GM19438 (cell line): ENCODE measurements at regions not wholly inside any gene's neighbourhood (a gene's known extent, or its start where the extent isn't known, plus 50 kb on each side); places are given as distances from the start of the nearest gene placed in this dataset.
"Not testable (repeated sequence)": the region's sequence is repeated elsewhere in the genome, so short reads cannot be mapped to it uniquely, and the experiment has no call there.

Experiments used
- ATAC-seq: cut with Tn5 transposase; IDR thresholded peaks from one replicate; pipeline ENCODE4 v1.9.1; 2021; ENCODE audit warnings: low read depth; ENCODE audit not compliant: unreplicated experiment

DNA sequence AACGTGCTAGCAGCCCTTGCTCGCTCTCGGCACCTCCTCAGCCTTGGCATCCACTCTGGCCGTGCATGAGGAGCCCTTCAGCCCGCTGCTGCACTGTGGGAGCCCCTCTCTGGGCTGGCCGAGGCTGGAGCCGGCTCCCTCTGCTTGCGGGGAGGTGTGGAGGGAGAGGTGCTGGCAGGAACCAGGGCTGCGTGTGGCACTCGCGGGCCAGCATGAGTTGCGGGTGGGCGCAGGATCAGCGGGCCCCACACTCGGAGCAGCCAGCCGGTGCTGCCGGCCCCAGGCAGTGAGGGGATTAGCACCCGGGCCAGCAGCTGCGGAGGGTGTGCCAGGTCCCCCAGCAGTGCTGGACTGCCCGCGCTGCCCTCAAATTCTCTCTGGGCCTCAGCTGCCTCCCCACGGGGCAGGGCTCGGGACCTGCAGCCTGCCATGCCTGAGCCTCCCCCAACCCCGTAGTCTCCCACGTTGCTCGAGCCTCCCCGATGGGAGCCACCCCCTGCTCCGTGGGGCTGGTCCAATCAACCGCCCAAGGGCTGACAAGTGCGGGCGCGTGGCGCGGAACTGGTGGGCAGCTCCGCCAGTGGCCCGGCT is 1743.4 kb upstream of the CELF4 start:
- not testable (repeated sequence) for ATAC-seq

DNA sequence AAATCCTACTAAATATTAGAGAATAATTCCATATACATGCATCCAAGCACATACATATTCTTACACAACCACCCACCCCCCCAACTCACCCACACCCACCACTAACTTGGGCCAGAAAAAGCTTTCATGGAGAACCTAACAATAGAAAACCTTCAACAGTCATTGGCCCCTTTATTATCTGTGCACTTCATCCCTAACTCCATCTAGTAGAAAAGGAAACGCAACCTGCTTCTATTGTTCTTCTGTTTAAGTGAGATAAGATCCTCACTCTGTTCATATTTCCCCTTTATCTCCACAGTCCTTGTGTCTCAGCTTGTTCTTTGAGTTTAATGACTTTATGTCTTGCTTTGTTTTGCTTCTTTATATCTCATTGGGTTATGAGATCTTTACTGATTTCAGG is 1740.2 kb upstream of the CELF4 start:
- no peak for ATAC-seq

DNA sequence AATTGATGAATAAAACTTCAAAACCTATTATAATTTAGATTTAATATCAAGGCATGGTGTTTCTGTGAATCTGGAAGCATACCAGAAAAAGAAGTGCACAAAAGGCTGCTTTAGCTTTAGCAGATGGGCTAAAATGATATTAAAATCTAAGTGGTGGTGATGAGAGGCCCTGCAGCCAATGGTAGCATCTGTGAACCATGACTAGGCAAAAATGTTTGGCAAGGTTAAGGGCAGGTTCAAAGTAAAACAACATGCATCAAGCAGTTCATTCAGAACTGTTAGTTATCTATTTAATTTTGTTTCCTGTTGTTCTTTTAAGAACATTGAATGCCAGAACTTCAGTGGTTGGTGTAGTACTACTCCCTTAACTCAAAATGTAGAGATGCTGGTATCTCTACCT is 1736.9 kb upstream of the CELF4 start:
- no peak for ATAC-seq

DNA sequence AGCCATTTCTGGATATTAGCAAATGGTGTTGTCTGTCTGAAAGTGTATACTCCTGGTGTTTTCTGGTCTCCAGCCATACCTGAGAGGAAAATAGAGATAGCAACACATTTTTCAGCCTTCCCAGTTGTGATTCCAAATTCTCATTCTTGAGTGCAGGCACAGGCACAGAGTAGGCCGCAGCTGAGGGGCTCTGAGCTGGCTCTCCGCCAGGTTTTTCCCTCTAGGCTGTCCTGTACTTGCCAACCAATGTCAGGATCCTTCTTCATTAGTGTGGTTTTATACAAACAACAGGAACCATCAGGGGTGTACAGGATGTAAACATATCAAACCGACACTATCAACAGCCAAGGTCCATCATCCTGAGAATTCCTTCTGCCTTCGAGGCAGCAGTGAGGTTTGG is 1733.6 kb upstream of the CELF4 start:
- no peak for ATAC-seq

DNA sequence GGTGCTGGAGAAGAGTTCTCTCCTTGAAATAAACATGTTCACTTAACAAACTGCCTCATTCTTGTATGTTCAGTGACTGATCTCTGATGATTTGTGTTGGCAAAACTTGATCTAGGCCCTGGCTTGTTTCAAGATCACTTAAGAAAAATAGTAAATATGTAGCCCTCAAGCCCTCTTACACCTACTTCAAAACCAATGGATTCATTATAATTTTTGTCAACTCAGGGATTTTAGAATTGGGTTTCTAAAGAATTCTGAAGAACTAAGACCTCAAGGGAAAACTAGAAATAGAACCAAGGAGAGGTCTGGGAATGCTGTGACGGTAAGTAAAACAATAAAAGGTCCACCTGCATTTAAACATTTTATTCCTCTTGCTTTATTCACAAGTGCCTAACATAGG is 1731.6 kb upstream of the CELF4 start:
- ATAC-seq = no peak

GRCh38 chr18:39296293-39296888 is 1730.8 kb upstream of the CELF4 start:
- no peak for ATAC-seq

DNA sequence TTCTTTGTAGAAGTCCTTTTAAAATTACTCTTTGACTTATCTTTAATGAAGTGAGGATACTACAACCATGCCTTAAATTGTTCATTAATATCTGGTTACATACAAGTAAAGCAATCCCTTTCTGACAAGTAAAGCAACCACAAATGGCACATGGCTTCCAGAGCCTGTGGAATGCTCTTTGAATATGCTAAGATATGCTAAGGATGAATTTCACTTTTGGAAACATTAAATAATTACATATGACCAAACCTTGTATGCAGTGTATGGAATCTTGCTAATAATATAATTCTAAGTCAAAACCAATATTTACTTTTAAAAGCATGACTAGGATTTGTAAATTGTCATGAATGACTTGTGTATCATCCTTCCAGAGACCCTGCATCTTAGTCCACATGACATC is 1711.2 kb upstream of the CELF4 start:
- ATAC-seq = no peak

GRCh38 chr18:39274535-39274934 is 1708.9 kb upstream of the CELF4 start:
- no peak for ATAC-seq

GRCh38 chr18:39272230-39272629 is 1706.6 kb upstream of the CELF4 start:
- ATAC-seq = no peak

DNA sequence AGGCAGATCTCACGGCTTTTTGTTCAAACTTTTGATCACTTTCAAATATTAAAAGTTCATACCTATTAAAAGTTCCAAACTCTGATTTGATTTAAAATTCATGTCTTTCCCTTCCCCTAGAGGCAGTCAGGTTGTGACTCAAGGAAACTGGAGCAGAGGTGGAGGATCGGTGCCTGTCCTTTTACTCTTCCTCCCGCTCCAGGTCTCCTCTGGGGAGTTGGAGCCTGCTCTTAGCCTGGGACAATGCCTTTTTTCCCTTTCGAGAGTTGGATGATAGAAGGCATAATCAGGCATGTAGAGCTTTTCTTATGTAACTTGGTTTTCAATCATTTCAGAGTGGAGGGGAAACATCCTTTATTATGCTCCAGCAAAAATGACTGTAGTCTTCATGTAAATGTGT is 1706.1 kb upstream of the CELF4 start:
- ATAC-seq = no peak

DNA sequence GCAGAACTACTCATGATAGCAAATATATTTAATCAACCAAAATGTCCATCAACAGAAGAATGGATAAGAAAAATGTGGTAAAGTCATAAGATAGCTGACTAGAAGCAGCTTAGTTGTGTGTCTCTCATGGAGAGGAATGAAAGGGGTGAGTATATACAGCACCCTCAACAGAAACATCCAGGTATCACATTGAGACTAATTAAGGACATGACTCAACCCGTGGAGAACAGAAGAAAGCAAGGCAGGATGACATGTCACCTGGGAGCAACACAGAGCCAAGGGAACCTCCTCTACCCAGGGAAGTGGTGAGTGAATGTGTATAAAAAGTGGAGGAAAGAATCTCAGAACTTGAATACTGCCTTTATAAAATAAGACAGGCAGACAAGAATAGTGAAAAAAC is 1695.0 kb upstream of the CELF4 start:
- ATAC-seq = no peak

- ATAC-seq = no peak
Observed at GRCh38 chr18:39259736-39260135, 1694.1 kb upstream of the CELF4 start.

DNA sequence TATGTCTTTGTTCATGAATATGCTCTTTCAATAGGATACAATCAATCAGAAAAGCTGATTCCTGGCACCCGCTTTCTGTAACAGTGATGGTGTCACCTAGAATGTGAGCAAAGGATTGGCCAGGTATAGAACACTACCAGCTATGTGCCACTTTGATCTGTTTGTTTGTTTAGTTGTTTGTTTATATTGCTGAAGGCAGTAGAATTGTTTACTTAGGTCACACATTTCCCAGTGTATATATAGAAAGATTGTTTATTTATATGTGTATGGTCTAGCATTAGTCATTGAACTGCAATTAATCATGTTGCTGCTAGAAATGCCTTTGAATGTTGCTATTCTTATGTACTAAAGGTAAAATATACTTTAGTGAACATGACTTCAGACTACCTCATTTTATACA is 1678.6 kb upstream of the CELF4 start:
- no peak for ATAC-seq

DNA sequence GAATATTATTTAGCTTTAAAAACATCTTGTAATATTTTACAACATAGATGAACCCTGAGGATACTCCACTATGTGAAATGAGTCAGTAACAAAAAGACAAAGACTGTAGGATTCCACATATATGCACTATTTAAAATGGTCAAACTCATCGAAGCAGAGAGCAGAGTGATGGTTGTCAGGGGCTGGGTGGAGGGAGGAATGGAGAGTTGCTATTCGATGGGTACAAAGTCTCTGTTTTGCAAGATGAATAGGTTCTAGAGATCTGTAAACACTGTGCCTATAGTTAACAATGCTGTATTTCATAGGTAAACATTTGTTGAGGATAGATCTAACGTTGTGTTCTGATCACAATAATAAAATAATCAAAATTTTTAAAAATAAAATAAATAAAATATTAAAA is 1675.9 kb upstream of the CELF4 start:
- ATAC-seq = no peak

- no peak for ATAC-seq
Observed at GRCh38 chr18:39238981-39239660, 1673.5 kb upstream of the CELF4 start.

DNA sequence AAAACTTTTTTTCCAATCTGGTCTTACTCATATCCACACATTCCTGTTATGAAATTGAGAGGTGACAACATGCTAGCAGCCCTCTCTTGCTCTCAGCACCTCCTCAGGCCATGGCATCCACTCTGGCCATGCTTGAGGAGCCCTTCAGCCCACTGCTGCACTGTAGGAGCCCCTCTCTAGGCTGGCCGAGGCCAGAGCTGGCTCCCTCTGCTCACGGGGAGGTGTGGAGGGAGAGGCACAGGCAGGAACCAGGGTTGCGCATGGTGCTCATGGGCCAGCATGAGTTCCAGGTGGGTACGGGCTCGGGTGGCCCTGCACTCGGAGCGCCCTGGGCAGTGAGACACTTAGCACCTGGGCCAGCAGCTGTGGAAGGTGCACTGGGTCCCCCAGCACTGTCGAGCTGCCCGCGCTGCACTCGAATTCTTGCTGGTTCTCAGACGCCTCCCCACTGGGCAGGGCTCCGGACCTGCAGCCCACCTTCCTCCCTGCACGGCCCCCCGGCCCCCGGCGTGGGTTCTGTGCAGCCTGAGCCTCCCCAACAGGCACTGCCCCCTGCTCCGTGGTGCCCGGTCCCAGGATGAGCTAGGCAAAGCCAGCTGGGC is 1669.6 kb upstream of the CELF4 start:
- no peak for ATAC-seq

DNA sequence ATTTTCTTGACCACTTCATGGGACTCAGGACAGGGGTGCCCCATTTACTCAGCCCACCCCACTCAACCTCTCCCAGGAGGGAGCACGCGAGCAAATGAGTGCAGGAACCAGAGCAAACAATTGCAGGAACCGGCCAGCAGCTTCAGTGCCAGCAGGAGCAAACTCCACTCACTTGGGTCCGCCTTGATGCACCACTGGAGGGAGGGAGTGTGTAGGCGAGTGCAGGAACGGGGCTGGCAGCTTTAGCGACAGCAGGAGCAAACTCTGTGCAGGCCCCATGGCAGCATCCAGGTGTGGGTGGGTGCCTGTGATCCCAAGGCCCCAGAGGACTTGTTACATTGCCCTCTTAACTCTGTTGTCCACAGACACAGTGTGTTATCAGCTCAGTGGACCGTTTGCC is 1667.3 kb upstream of the CELF4 start:
- no peak for ATAC-seq

DNA sequence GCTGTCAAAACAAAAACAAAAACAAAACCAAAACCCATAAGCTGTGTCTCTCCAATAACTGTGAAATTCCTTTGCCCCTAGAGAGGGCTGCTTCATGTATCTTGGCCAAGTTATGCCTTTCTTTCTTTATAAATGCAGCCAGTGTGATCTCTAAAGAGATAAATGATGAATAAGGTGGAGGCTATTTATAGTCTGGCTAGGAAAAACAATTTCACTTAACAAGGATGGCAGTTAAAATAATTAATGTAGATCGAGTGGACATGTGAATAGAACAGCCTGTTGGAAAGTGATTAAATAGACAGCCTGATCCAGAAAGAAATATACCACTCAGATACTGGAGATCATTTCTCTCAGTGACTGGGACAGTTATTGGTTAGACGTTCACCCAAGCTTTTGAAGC is 1666.9 kb upstream of the CELF4 start:
- ATAC-seq = no peak

GRCh38 chr18:39230086-39230803 is 1664.6 kb upstream of the CELF4 start:
- no peak for ATAC-seq

DNA sequence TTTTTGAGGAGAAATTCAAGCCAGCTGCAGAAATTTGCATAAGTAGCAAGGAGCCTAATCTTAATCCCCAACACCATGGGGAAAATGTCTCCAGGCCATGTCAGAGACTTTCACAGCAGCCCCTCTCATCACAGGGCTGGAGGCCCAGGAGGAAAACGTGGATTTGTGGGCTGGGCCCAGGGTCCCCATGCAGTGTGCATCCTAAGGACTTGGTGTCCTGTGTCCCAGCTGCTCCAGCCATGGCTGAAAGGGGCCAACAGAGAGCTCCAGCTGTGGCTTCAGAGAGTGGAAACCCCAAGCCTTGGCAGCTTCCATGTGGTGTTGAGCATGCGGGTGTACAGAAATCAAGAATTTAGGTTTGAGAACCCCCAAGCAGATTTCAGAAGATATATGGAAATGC is 1662.2 kb upstream of the CELF4 start:
- ATAC-seq = not testable (repeated sequence)

DNA sequence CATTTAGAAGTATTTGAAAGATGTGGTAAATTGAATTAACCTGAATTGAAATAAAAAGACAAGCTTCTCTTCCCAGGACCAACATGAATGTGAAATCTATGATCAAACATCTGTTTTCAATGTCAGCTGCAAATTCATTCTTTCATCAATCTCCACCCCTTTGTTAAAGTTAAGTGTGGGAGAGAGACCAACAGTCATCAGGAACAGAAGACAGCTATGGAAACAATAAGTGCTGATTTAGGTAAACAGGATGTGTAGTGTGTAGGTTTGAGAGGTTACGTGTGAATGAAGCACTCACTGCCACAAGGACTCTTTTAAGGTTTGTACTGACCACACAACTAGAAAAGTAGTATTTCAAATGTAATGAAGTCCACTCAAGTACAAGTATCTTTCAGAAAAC is 1659.8 kb upstream of the CELF4 start:
- no peak for ATAC-seq
